GM18907 (cell line): ENCODE measurements at regions not wholly inside any gene's neighbourhood (a gene's known extent, or its start where the extent isn't known, plus 50 kb on each side); places are given as distances from the start of the nearest gene placed in this dataset.
A peak's percentile ranks its signal among the peaks of the same experiment; 100 is the strongest.
"Not testable (repeated sequence)": the region's sequence is repeated elsewhere in the genome, so short reads cannot be mapped to it uniquely, and the experiment has no call there.

Experiments used
- ATAC-seq: cut with Tn5 transposase; IDR thresholded peaks from one replicate; pipeline ENCODE4 v1.9.1; 2021; ENCODE audit warnings: mild to moderate bottlenecking, moderate library complexity; ENCODE audit not compliant: unreplicated experiment

- no peak for ATAC-seq
Measured at GRCh38 chr3:90180543-90180942, 1073.1 kb downstream of the EPHA3 start.

DNA sequence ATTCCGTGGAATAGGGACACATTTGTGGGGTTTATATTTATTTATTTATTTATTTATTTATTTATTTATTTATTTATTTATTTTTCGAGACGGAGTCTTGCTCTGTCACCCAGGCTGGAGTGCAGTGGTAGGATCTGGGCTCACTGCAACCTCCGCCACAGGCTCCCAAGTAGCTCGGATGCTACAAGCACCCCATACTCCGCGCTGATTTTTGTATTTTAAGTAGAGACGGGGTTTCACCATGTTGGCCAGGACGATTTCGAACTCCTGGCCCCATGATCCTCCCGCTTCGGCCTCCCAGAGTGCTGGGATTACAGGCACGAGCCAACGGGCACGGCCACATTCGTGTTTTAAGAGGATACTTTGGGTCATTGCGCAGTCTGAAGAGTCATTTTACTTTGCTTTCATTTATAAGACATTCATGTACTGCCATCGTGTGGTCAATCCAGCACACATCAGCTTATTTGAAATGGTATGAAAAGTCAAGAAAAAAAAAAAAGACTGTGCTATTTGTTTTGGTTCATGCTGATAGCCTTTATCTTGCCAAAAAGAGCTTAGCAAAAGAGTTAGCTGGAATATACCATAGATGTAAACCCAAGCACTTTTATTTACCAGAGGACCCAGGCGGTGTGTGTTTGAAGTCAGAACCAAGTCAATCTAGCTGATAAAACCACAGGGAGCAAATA, 1075.0 kb downstream of the EPHA3 start:
- ATAC-seq = peak; percentile 94

- no peak for ATAC-seq
Measured at GRCh38 chr3:90184861-90185260, 1077.4 kb downstream of the EPHA3 start.

DNA sequence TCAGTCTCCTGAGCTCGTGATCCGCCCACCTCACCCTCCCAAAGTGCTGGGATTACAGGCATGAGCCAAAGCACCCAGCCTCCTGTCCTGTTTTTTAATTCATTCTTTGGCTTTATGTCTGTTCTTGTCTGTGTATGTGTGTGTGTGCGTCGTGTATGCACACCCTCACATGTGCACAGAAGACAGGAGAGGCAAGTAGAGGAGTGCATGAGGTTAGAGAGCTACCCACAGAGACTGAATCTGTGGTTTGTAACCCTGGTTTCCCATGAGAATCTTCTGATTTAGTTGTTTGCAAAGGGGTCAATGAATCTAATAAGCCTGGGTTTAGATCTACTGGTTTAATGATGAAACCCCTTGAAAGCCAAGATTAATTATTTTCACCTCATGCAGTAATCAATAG, 1090.0 kb downstream of the EPHA3 start:
- not testable (repeated sequence) for ATAC-seq

- not testable (repeated sequence) for ATAC-seq
Measured at GRCh38 chr3:90202931-90203330, 1095.5 kb downstream of the EPHA3 start.

GRCh38 chr3:90206482-90206881, 1099.1 kb downstream of the EPHA3 start:
- ATAC-seq = not testable (repeated sequence)

- ATAC-seq = not testable (repeated sequence)
Measured at GRCh38 chr3:90207353-90208097, 1100.1 kb downstream of the EPHA3 start.

DNA sequence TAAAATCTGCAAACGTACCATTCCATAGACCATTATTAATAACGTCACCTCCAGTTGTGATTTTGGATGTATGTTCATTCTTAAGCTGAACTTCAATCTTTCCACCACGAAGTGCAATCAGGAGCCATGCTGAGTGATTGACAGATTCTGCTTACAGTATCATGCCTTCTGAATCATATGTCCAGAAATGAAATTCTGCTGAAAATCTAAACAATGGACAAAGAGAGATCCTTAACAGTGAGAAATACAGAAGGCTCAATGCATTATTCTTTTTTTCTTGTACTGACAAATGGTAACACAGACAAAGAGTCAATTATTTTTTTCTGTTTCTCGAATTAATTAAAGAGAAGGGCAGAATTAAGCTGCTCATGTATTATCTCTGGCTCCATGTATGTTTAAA, 1114.5 kb downstream of the EPHA3 start:
- ATAC-seq = no peak

GRCh38 chr3:90241481-90241880, 1134.1 kb downstream of the EPHA3 start:
- no peak for ATAC-seq

DNA sequence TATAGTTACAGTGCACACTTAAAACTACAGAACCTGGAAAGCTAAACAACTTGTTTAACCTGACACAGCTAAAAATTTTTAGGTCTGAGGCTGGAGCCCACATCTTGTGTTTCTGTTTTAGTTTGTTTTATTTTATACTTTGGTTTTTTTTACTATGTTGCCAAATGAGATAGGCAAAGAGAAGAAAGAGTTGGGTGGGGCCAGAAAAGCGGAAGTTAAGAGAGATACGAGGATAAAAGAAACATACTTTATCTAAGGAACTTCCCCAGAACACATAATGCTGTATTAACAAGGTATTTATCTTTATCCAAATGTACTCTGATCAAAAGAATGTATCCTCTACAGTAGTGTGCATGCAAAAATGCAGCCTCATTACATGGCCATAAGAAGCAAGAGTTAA, 1145.7 kb downstream of the EPHA3 start:
- no peak for ATAC-seq

GRCh38 chr3:90261481-90262433, 1154.3 kb downstream of the EPHA3 start:
- no peak for ATAC-seq
